NT2/D1 (cell line): ENCODE measurements at regions not wholly inside any gene's neighbourhood (a gene's known extent, or its start where the extent isn't known, plus 50 kb on each side); places are given as distances from the start of the nearest gene placed in this dataset.

ENCODE experiments used
- DNase-seq: peaks from one replicate; pipeline ENCODE4 v3.0.0-alpha.2; 2011; ENCODE audit warnings: low read depth, low spot score
- H3K27me3 ChIP-seq: 2 replicates; pipeline ENCODE4 v1.6.0; 2011; ENCODE audit warnings: mild to moderate bottlenecking; ENCODE audit not compliant: insufficient read length, insufficient read depth
- H3K36me3 ChIP-seq: 2 replicates; pipeline ENCODE4 v1.6.1; 2011; ENCODE audit warnings: mild to moderate bottlenecking, low read length, mixed read lengths; ENCODE audit not compliant: insufficient read depth, insufficient read length
- H3K4me1 ChIP-seq: 2 replicates; pipeline ENCODE4 v1.5.1; 2011; ENCODE audit not compliant: insufficient read depth, insufficient read length
- H3K4me3 ChIP-seq: 2 replicates; pipeline ENCODE4 v1.5.1; 2011; ENCODE audit warnings: low read depth; ENCODE audit not compliant: insufficient read length
- H3K9ac ChIP-seq: 2 replicates; pipeline ENCODE4 v1.6.0; 2011; ENCODE audit warnings: low read depth; ENCODE audit not compliant: insufficient read length
- H3K9me3 ChIP-seq: 2 replicates; pipeline ENCODE4 v1.5.1; 2011; ENCODE audit warnings: mild to moderate bottlenecking, low read length; ENCODE audit not compliant: insufficient read depth
- SUZ12 ChIP-seq: IDR thresholded peaks from 2 replicates; pipeline ENCODE4 v1.6.1; 2011; ENCODE audit not compliant: insufficient read length, insufficient read depth; ENCODE audit errors: extremely low read depth
- YY1 ChIP-seq: IDR thresholded peaks from 2 replicates; pipeline ENCODE4 v1.6.1; 2011; ENCODE audit not compliant: insufficient read length, insufficient read depth
- ZNF274 ChIP-seq: IDR thresholded peaks from 2 replicates; pipeline ENCODE4 v1.6.1; 2011; ENCODE audit warnings: mild to moderate bottlenecking, low read depth, low read length

- Histone ChIP-seq H3K4me3 (no peak overlapping the region), H3K9me3 (no peaks in the 10 kb centered on the region), H3K4me1 (no peaks in the 10 kb centered on the region), H3K36me3 (no peaks in the 10 kb centered on the region), H3K27me3 (no peaks in the 10 kb centered on the region), H3K9ac (no peak overlapping the region)
- no peak for DNase-seq
- TF ChIP-seq SUZ12 (no peak), ZNF274 (no peak), YY1 (no peak)
Measured at GRCh38 chr13:76014406-76015318, 378.5 kb downstream of the LMO7 start.

GRCh38 chr13:76012091-76012721, 376.1 kb downstream of the LMO7 start:
- no peak overlapping the region for H3K4me3 ChIP-seq
- H3K36me3 ChIP-seq = no peaks in the 10 kb centered on the region
- DNase-seq = no peak
- TF ChIP-seq SUZ12 = no peak
- no peak for TF ChIP-seq ZNF274
- TF ChIP-seq YY1 = no peak
- H3K27me3 ChIP-seq = no peaks in the 10 kb centered on the region
- no peaks in the 10 kb centered on the region for H3K9me3 ChIP-seq
- no peak overlapping the region for H3K9ac ChIP-seq
- H3K4me1 ChIP-seq = no peaks in the 10 kb centered on the region

GRCh38 chr13:76009267-76009890, 373.2 kb downstream of the LMO7 start:
- Histone ChIP-seq H3K9me3 (no peaks in the 10 kb centered on the region), H3K9ac (no peak overlapping the region), H3K27me3 (no peaks in the 10 kb centered on the region), H3K4me3 (no peak overlapping the region), H3K36me3 (no peaks in the 10 kb centered on the region), H3K4me1 (no peaks in the 10 kb centered on the region)
- TF ChIP-seq ZNF274 (no peak), SUZ12 (no peak)
- no peak for DNase-seq

GRCh38 chr13:76004416-76004815, 368.3 kb downstream of the LMO7 start:
- H3K9ac ChIP-seq = no peak overlapping the region
- H3K9me3 ChIP-seq = no peaks in the 10 kb centered on the region
- no peak overlapping the region for H3K4me3 ChIP-seq
- H3K4me1 ChIP-seq = no peaks in the 10 kb centered on the region
- DNase-seq = no peak
- H3K27me3 ChIP-seq = no peaks in the 10 kb centered on the region
- TF ChIP-seq YY1 (no peak), SUZ12 (no peak), ZNF274 (no peak)
- no peaks in the 10 kb centered on the region for H3K36me3 ChIP-seq

- no peak for DNase-seq
- TF ChIP-seq YY1 (no peak), SUZ12 (no peak), ZNF274 (no peak)
- no peak overlapping the region for H3K4me3 ChIP-seq
- H3K4me1 ChIP-seq = no peaks in the 10 kb centered on the region
- H3K36me3 ChIP-seq = no peaks in the 10 kb centered on the region
- H3K9ac ChIP-seq = no peak overlapping the region
- no peaks in the 10 kb centered on the region for H3K27me3 ChIP-seq
- no peaks in the 10 kb centered on the region for H3K9me3 ChIP-seq
Measured at GRCh38 chr13:76000131-76000530, 364.0 kb downstream of the LMO7 start.

GRCh38 chr13:75996582-75996981, 360.5 kb downstream of the LMO7 start:
- H3K9me3 ChIP-seq = no peaks in the 10 kb centered on the region
- DNase-seq = no peak
- H3K4me1 ChIP-seq = no peaks in the 10 kb centered on the region
- no peak overlapping the region for H3K4me3 ChIP-seq
- no peaks in the 10 kb centered on the region for H3K27me3 ChIP-seq
- TF ChIP-seq SUZ12 (no peak), YY1 (no peak), ZNF274 (no peak)
- H3K36me3 ChIP-seq = no peaks in the 10 kb centered on the region
- H3K9ac ChIP-seq = no peak overlapping the region

GRCh38 chr13:75995966-75996365, 359.8 kb downstream of the LMO7 start:
- no peak overlapping the region for H3K4me3 ChIP-seq
- no peak for TF ChIP-seq YY1
- no peak for TF ChIP-seq ZNF274
- TF ChIP-seq SUZ12 = no peak
- H3K36me3 ChIP-seq = no peaks in the 10 kb centered on the region
- no peaks in the 10 kb centered on the region for H3K9me3 ChIP-seq
- DNase-seq = no peak
- no peaks in the 10 kb centered on the region for H3K4me1 ChIP-seq
- no peaks in the 10 kb centered on the region for H3K27me3 ChIP-seq
- H3K9ac ChIP-seq = no peak overlapping the region
